Bronchial epithelial cell (primary cell): ENCODE measurements at regions not wholly inside any gene's neighbourhood (a gene's known extent, or its start where the extent isn't known, plus 50 kb on each side); places are given as distances from the start of the nearest gene placed in this dataset.
A peak's percentile ranks its signal among the peaks of the same experiment; 100 is the strongest.

Experiments
- DNase-seq: peaks from one replicate; pipeline ENCODE4 v3.0.0-alpha.2; 2010; ENCODE audit warnings: low read depth
- FAIRE-seq: peaks from 2 replicates; lab custom pipeline; 2011; peaks lifted over from hg19 to GRCh38; lab: Jason Lieb, UNC
- H3K27me3 ChIP-seq: 2 replicates; pipeline ENCODE4 v1.5.1; 2011; ENCODE audit warnings: low read length; ENCODE audit not compliant: control insufficient read depth, insufficient read depth
- H3K36me3 ChIP-seq: 2 replicates; pipeline ENCODE4 v1.5.1; 2011; ENCODE audit warnings: low read length; ENCODE audit not compliant: control insufficient read depth, insufficient read depth
- H3K4me3 ChIP-seq: 2 replicates; pipeline ENCODE4 v1.5.1; 2011; ENCODE audit warnings: mild to moderate bottlenecking, low read depth, low read length, control low read depth
- CTCF ChIP-seq: IDR thresholded peaks from 2 replicates; pipeline ENCODE4 v1.5.1; 2011; ENCODE audit warnings: mild to moderate bottlenecking, moderate library complexity, low read length, control low read depth, inconsistent platforms; ENCODE audit not compliant: insufficient read depth, severe bottlenecking

- Histone ChIP-seq H3K27me3 (no peaks in the 10 kb centered on the region), H3K36me3 (no peaks in the 10 kb centered on the region), H3K4me3 (no peak overlapping the region)
- DNase-seq = no peak
- no peak for TF ChIP-seq CTCF
- FAIRE-seq = no peak
These were observed 338.3 kb upstream of the NT5E start for GRCh38 chr6:85111481-85112011.

GRCh38 chr6:85110943-85111342 is 338.9 kb upstream of the NT5E start:
- FAIRE-seq = no peak
- H3K27me3 ChIP-seq = no peaks in the 10 kb centered on the region
- no peak overlapping the region for H3K4me3 ChIP-seq
- no peaks in the 10 kb centered on the region for H3K36me3 ChIP-seq
- no peak for TF ChIP-seq CTCF
- no peak for DNase-seq

DNA sequence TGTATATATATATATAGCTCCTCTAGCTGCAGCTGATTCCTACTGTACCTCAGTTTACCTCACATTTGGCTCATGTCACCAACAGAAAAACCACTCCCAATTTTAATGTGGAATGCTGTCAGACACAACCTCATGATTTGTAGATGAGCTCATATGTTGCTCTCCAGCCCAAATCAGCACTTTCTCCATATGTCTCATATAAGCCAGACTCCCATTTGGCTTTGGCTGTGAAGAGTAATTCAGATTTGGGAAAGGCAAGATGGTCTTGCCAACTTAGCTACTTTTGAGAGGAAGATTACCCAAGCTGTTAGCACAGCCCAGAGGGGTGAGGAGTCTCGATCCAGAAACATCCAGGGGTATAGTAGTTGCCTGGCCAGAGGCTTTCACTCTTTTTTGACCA is 342.2 kb upstream of the NT5E start:
- H3K36me3 ChIP-seq = no peaks in the 10 kb centered on the region
- FAIRE-seq = no peak
- no peak overlapping the region for H3K4me3 ChIP-seq
- no peak for DNase-seq
- TF ChIP-seq CTCF = no peak
- H3K27me3 ChIP-seq = no peaks in the 10 kb centered on the region

DNA sequence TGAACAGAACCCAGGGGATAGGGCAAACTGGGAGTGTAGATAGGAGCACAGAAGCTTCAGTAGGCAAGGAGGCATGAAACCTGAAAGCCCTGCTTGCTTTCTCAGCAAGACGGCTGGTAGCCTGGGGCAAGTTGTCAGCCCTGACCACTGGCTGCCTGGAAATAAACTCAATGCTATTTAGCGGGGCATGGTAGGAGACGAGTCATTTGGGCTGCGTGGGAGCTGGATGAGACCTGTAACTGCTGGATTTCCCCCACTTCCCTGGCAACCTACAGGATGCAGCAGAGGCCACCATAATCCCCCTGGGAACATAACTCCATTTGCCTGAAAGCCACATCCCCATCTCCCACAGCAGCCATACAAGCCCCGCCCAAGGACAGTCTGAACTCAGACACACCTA is 332.6 kb upstream of the TBX18 start:
- Histone ChIP-seq H3K4me3 (no peak overlapping the region), H3K36me3 (no peaks in the 10 kb centered on the region), H3K27me3 (no peaks in the 10 kb centered on the region)
- FAIRE-seq = no peak
- DNase-seq = peak; percentile 41
- no peak for TF ChIP-seq CTCF

DNA sequence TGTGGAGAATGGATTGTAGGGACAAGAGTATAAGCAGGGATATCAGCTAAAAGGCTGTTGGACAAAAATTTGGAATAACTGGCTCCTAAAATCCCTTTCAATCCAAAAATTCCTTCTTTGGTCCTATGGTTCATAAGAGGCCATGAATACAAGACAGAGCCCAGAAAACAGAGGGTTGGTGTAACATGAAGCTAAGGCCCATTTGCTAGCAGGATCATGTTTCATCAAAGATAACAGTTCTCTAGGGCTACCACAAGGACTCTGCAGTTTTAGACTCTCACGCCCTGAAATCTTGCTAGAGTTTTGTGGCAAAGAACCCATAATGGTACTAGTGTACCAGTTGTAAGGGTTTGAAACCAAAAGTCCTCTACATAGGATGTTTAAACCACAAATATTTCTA is 327.8 kb upstream of the TBX18 start:
- DNase-seq (no peak), FAIRE-seq (no peak)
- no peaks in the 10 kb centered on the region for H3K36me3 ChIP-seq
- no peaks in the 10 kb centered on the region for H3K27me3 ChIP-seq
- no peak overlapping the region for H3K4me3 ChIP-seq
- TF ChIP-seq CTCF = no peak

DNA sequence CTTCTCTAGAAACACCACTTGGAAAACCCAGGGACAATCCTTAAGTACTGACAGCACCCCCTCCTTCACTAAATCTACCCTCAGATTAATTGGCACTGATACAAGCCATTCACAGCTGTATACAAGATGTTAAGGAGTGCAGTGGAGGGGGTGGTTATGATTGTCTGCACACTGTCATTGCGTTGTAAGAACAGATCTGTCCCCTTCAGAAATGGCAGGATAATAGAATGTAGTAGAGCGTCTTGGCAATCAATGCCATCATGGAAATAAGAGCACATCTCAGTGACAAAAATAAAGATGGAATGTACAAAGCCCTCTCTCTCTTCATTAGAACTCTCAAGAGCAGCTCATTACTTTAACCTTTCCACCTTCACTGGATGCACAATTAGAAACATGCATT is 324.9 kb upstream of the TBX18 start:
- H3K4me3 ChIP-seq = no peak overlapping the region
- TF ChIP-seq CTCF = no peak
- FAIRE-seq = no peak
- H3K36me3 ChIP-seq = no peaks in the 10 kb centered on the region
- DNase-seq = no peak
- no peaks in the 10 kb centered on the region for H3K27me3 ChIP-seq
